ENCODE measurements at regions not wholly inside any gene's neighbourhood (a gene's known extent, or its start where the extent isn't known, plus 50 kb on each side); places are given as distances from the start of the nearest gene placed in this dataset.
"Not testable (repeated sequence)": the region's sequence is repeated elsewhere in the genome, so short reads cannot be mapped to it uniquely, and the experiment has no call there.

DNA sequence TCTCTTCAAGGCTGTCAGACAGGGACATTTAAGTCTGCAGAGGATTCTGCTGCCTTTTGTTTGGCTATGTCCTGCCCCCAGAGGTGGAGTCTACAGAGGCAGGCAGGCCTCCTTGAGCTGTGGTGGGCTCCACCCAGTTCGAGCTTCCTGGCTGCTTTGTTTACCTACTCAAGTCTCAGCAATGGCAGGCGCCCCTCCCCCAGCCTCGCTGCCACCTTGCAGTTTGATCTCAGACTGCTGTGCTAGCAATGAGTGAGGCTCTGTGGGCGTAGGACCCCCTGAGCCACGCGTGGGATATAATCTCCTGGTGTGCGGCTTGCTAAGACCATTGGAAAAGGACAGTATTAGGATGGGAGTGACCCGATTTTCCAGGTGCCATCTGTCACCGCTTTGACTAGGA is 437.6 kb downstream of the STK39 start:
- not testable (repeated sequence) for TF ChIP-seq GLIS3 (CRISPR knock-in tag; IDR thresholded peaks at IDR 0.05); PATZ1 (CRISPR knock-in tag; IDR thresholded peaks at IDR 0.05; ENCODE audit: borderline replicate concordance)

All from SK-N-SH treated with all-trans-retinoic acid at 6 μM for 48 hours (cell line).